Panc1 (cell line): ENCODE measurements at regions not wholly inside any gene's neighbourhood (a gene's known extent, or its start where the extent isn't known, plus 50 kb on each side); places are given as distances from the start of the nearest gene placed in this dataset.

Source experiments
- ATAC-seq: fragments of 200-7000 bp; cut with Tn5 transposase; 2 replicates; pipeline ENCODE4 v1.9.1; 2020; ENCODE audit warnings: mild to moderate bottlenecking, moderate library complexity
- BruUV-seq: library from RNA; stranded (reverse); fragments of 400-500 nt; replicated peaks from 2 replicates; lab custom pipeline; 2021; lab: Mats Ljungman, UMichigan
- CTCF ChIA-PET: fragments of 300-600 bp; sonication (Branson Sonifier 250); formaldehyde crosslinking; loops from one replicate; lab custom pipeline; 2022; ENCODE audit warnings: antibody characterized with exemption; lab: Charles Lee
- POLR2A ChIA-PET: fragments of 300-600 bp; sonication (Branson Sonifier 250); formaldehyde crosslinking; loops from one replicate; lab custom pipeline; 2022; ENCODE audit warnings: antibody characterized with exemption; lab: Charles Lee
- DNase-seq: peaks from one replicate; pipeline ENCODE4 v3.0.0-alpha.2; 2010; ENCODE audit warnings: low read depth, low spot score
- H3K27ac ChIP-seq: 2 replicates; pipeline ENCODE4 v1.5.1; 2011; ENCODE audit warnings: mild to moderate bottlenecking, low read length, inconsistent platforms
- H3K27me3 ChIP-seq: fragments of 200-500 bp; sonication (Bioruptor generic); 2 replicates; pipeline ENCODE4 v1.6.0; 2014; ENCODE audit warnings: low read length, inconsistent platforms; ENCODE audit not compliant: control insufficient read depth, insufficient read depth
- H3K36me3 ChIP-seq: fragments of 200-500 bp; sonication (Bioruptor generic); 2 replicates; pipeline ENCODE4 v1.5.1; 2014; ENCODE audit warnings: inconsistent platforms, mild to moderate bottlenecking, low read length, moderate library complexity; ENCODE audit not compliant: control insufficient read depth, insufficient read depth
- H3K4me1 ChIP-seq: 2 replicates; pipeline ENCODE4 v1.5.1; 2011; ENCODE audit warnings: inconsistent platforms, mild to moderate bottlenecking, low read length, moderate library complexity; ENCODE audit not compliant: control insufficient read depth, insufficient read depth
- H3K4me3 ChIP-seq, 2 experiments: 2 replicates each; pipeline ENCODE4 v1.5.1; 2011 to 2012; ENCODE audit warnings: low read depth in 2 of 2, low read length in 2 of 2, mild to moderate bottlenecking in 2 of 2, inconsistent platforms in 1 of 2, moderate library complexity in 1 of 2
- H3K9me3 ChIP-seq: fragments of 200-500 bp; sonication (Bioruptor generic); 2 replicates; pipeline ENCODE4 v1.5.1; 2014; ENCODE audit warnings: low read depth, mild to moderate bottlenecking, inconsistent platforms, low read length, moderate library complexity; ENCODE audit not compliant: control insufficient read depth, insufficient read depth
- CTCF ChIP-seq: fragments of 450-650 bp; IDR thresholded peaks from 2 replicates; pipeline ENCODE4 v1.5.1; 2017; ENCODE audit warnings: mild to moderate bottlenecking
- POLR2AphosphoS5 ChIP-seq: IDR thresholded peaks from 2 replicates; pipeline ENCODE4 v1.6.1; 2012; ENCODE audit warnings: mild to moderate bottlenecking, low read depth, low read length, moderate library complexity
- SIN3A ChIP-seq: IDR thresholded peaks from 2 replicates; pipeline ENCODE4 v1.6.1; 2012; ENCODE audit warnings: low read depth, mild to moderate bottlenecking, low read length, moderate library complexity, borderline replicate concordance; ENCODE audit not compliant: insufficient read depth
- TCF7L2 ChIP-seq: IDR thresholded peaks from 2 replicates; pipeline ENCODE4 v1.6.1; 2011; ENCODE audit warnings: mild to moderate bottlenecking, low read depth, low read length, inconsistent platforms
- in situ Hi-C: cut with HindIII; loops from 2 replicates; pipeline ENCODE4 v1.10.0; 2016; ENCODE audit warnings: low sequenced_read_pairs, low pct_unique_long_range_greater_than_20kb
- intact Hi-C: fragments of 100-400 bp; cut with micrococcal nuclease; formaldehyde crosslinking; loops from one replicate; pipeline ENCODE4 v1.10.0; 2022; ENCODE audit not compliant: unreplicated experiment
- TF ChIP-seq, protein P1 (sequence below), 2 experiments: IDR thresholded peaks; 2 replicates each; pipeline ENCODE4 v1.6.1; 2011 to 2012; ENCODE audit warnings: low read depth in 2 of 2, control low read depth in 1 of 2, low read length in 1 of 2, mild to moderate bottlenecking in 1 of 2, moderate library complexity in 1 of 2; ENCODE audit not compliant: insufficient read depth in 1 of 2

GRCh38 chr2:134122610-134123009 is 131.3 kb upstream of the MGAT5 start:
- Histone ChIP-seq H3K4me1 (peaks cover 10% of the 10 kb centered on the region), H3K9me3 (no peaks in the 10 kb centered on the region), H3K36me3 (no peaks in the 10 kb centered on the region), H3K27me3 (peaks cover 2% of the 10 kb centered on the region), H3K27ac (no peak overlapping the region), H3K4me3 (no peak overlapping the region)
- DNase-seq, result no peak
- in situ Hi-C loops (no loop called here), intact Hi-C loops (no loop called here)
- BruUV-seq, result no TSS peak
- ATAC-seq, result no peak
- ChIA-PET CTCF (no interaction called here), POLR2A (no interaction called here)
- TF ChIP-seq, protein P1, sequence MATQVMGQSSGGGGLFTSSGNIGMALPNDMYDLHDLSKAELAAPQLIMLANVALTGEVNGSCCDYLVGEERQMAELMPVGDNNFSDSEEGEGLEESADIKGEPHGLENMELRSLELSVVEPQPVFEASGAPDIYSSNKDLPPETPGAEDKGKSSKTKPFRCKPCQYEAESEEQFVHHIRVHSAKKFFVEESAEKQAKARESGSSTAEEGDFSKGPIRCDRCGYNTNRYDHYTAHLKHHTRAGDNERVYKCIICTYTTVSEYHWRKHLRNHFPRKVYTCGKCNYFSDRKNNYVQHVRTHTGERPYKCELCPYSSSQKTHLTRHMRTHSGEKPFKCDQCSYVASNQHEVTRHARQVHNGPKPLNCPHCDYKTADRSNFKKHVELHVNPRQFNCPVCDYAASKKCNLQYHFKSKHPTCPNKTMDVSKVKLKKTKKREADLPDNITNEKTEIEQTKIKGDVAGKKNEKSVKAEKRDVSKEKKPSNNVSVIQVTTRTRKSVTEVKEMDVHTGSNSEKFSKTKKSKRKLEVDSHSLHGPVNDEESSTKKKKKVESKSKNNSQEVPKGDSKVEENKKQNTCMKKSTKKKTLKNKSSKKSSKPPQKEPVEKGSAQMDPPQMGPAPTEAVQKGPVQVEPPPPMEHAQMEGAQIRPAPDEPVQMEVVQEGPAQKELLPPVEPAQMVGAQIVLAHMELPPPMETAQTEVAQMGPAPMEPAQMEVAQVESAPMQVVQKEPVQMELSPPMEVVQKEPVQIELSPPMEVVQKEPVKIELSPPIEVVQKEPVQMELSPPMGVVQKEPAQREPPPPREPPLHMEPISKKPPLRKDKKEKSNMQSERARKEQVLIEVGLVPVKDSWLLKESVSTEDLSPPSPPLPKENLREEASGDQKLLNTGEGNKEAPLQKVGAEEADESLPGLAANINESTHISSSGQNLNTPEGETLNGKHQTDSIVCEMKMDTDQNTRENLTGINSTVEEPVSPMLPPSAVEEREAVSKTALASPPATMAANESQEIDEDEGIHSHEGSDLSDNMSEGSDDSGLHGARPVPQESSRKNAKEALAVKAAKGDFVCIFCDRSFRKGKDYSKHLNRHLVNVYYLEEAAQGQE (IDR thresholded peaks at IDR 0.05; ENCODE audit: insufficient read depth in 1 of 2, low read depth in 2 of 2, low read length in 1 of 2), result no peak
- TF ChIP-seq TCF7L2 (no peak), SIN3A (no peak)

- H3K36me3 ChIP-seq, result no peaks in the 10 kb centered on the region
- no peaks in the 10 kb centered on the region for H3K9me3 ChIP-seq
- H3K4me3 ChIP-seq, result no peak overlapping the region
- POLR2A ChIA-PET, result no interaction called here
- no peak for ATAC-seq
- no TSS peak for BruUV-seq
- intact Hi-C loops, result no loop called here
- no peak for DNase-seq
- TF ChIP-seq CTCF (no peak), TCF7L2 (no peak), SIN3A (no peak), POLR2AphosphoS5 (no peak)
- TF ChIP-seq, protein P1 (IDR thresholded peaks at IDR 0.05; ENCODE audit: insufficient read depth in 1 of 2, low read depth in 2 of 2, low read length in 1 of 2), result no peak
- in situ Hi-C loops, result no loop called here
- H3K27ac ChIP-seq, result no peak overlapping the region
- H3K4me1 ChIP-seq, result peaks cover 9% of the 10 kb centered on the region
- CTCF ChIA-PET, result no interaction called here
- no peaks in the 10 kb centered on the region for H3K27me3 ChIP-seq
These were observed 130.5 kb upstream of the MGAT5 start for GRCh38 chr2:134123332-134123731.
